WERI-Rb-1 (cell line): ENCODE measurements at regions not wholly inside any gene's neighbourhood (a gene's known extent, or its start where the extent isn't known, plus 50 kb on each side); places are given as distances from the start of the nearest gene placed in this dataset.

Experiments used
- DNase-seq: peaks from one replicate; pipeline ENCODE4 v3.0.0-alpha.2; 2020
- H3K27ac ChIP-seq: fragments of 250-450 bp; sonication (Bioruptor Pico); 2 replicates; pipeline ENCODE4 v1.5.1; 2020; ENCODE audit warnings: mild to moderate bottlenecking, moderate library complexity
- H3K27me3 ChIP-seq: fragments of 250-450 bp; sonication (Bioruptor Pico); 2 replicates; pipeline ENCODE4 v1.5.1; 2021; ENCODE audit warnings: mild to moderate bottlenecking, low read depth, moderate library complexity; ENCODE audit not compliant: insufficient read depth, severe bottlenecking
- H3K36me3 ChIP-seq: fragments of 250-450 bp; sonication (Bioruptor Pico); 2 replicates; pipeline ENCODE4 v1.5.1; 2020; ENCODE audit warnings: mild to moderate bottlenecking, moderate library complexity
- H3K4me3 ChIP-seq: 2 replicates; pipeline ENCODE4 v1.5.1; 2011; ENCODE audit warnings: low read depth, mild to moderate bottlenecking, control low read depth, low read length
- H3K9me3 ChIP-seq: fragments of 250-450 bp; sonication (Bioruptor Pico); 2 replicates; pipeline ENCODE4 v1.5.1; 2021; ENCODE audit warnings: mild to moderate bottlenecking, moderate library complexity; ENCODE audit not compliant: severe bottlenecking
- CTCF ChIP-seq: IDR thresholded peaks from 2 replicates; pipeline ENCODE4 v1.5.1; 2011; ENCODE audit warnings: low read depth, mild to moderate bottlenecking, control low read depth, inconsistent platforms, low read length

DNA sequence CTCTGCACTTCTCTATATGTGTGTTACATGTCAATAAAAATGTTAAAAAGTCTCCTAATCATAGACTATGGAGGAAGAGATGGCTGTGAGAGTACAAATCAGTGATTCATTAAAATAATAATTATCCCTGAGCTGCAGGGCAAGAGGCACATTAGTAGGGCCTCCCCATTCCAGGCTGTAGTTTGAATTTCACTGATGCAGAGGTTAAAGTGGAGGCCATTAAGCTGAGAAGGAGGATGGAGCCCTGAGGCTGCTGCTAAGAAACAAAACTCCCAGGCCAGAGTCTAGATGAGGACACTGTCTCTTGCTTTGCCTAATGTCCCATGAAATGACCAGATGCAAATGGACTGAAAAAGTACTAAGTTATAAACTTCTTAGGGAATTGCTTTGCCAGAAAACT lies 89.1 kb upstream of the WDR26 start:
- Histone ChIP-seq H3K4me3 (no peak overlapping the region), H3K9me3 (no peaks in the 10 kb centered on the region), H3K36me3 (no peaks in the 10 kb centered on the region), H3K27me3 (no peaks in the 10 kb centered on the region), H3K27ac (no peak overlapping the region)
- no peak for TF ChIP-seq CTCF
- DNase-seq = no peak

- no peak overlapping the region for H3K4me3 ChIP-seq
- no peaks in the 10 kb centered on the region for H3K27me3 ChIP-seq
- no peak for TF ChIP-seq CTCF
- H3K27ac ChIP-seq = no peak overlapping the region
- no peaks in the 10 kb centered on the region for H3K9me3 ChIP-seq
- DNase-seq = no peak
- no peaks in the 10 kb centered on the region for H3K36me3 ChIP-seq
Observed at GRCh38 chr1:224524679-224525078, 90.1 kb upstream of the WDR26 start.

DNA sequence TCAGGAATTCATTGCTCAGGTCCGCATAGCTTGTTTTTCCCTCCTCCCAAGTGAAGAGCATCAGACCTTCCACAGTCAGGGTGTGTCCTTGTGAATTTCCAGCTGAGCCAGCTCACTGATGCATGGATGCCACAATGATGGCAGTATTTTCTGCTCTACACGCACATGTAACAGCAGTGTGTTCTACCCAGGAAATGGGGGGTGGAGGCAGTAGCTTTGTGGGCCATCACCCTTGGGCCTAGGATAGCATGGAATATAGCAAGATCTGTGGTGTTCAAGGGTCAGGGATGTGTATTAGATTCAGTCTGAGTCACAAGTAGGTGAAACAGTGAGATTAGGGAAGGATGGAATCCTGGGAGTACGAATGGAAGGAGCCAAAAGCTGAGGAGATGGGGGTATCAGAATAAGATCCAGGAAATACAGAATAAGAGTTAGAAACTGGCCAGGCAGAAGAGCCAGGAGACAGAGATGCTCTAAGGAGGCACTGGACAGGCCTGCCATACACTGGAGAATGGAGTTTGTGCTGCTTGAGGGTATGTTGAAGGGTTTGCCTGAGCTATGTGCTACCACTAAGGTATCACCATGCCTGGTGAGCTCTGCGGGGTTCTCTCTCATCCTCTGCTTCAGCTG lies 90.6 kb upstream of the CNIH3 start:
- no peak for DNase-seq
- no peak overlapping the region for H3K4me3 ChIP-seq
- H3K27ac ChIP-seq = no peak overlapping the region
- H3K36me3 ChIP-seq = no peaks in the 10 kb centered on the region
- H3K9me3 ChIP-seq = no peaks in the 10 kb centered on the region
- H3K27me3 ChIP-seq = no peaks in the 10 kb centered on the region
- TF ChIP-seq CTCF = no peak

DNA sequence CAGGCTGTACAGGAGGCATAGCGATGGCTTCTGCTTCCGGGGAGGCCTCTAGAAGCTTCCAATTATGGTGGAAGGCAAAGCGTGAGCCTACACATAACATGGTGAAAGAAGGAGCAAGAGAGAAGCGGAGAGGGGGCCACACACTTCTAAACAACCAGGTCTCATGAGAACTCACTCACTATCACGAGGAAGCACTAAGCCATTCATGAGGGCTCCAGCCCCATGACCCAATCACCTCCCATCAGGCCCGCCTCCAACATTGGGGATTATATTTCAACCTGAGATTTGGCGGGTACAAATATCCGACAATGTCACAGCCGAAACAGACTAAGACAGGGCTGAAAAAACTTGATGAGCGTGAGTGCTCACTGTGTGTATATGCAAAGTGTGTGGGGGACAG lies 89.3 kb upstream of the CNIH3 start:
- Histone ChIP-seq H3K36me3 (no peaks in the 10 kb centered on the region), H3K27ac (no peak overlapping the region), H3K4me3 (no peak overlapping the region), H3K9me3 (no peaks in the 10 kb centered on the region), H3K27me3 (no peaks in the 10 kb centered on the region)
- peak; percentile 9 for DNase-seq
- no peak for TF ChIP-seq CTCF

- Histone ChIP-seq H3K27ac (no peak overlapping the region), H3K4me3 (no peak overlapping the region), H3K9me3 (no peaks in the 10 kb centered on the region), H3K27me3 (no peaks in the 10 kb centered on the region), H3K36me3 (no peaks in the 10 kb centered on the region)
- TF ChIP-seq CTCF = no peak
- DNase-seq = no peak
Observed at GRCh38 chr1:224528900-224529299, 87.2 kb upstream of the CNIH3 start.

DNA sequence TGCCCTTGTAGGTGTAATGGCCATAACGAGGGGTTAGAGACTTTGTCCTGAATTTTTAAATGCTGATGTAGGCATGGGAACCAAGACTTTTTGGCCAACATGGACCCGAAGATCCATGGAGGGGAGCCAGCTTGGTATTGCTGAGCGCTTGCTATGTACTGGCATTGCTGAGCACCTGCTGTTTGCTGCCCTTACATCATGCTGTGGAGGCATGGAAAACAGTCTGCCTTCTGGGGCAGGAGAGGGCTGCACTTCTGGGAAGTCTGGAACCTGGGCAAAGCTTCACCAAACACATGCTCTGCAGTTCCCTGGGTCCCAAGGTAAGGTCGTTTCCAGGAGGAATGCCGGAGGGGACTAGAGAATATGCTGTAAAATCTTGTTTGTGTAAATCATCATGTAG lies 86.3 kb upstream of the CNIH3 start:
- no peaks in the 10 kb centered on the region for H3K27me3 ChIP-seq
- TF ChIP-seq CTCF = no peak
- H3K4me3 ChIP-seq = no peak overlapping the region
- no peak for DNase-seq
- H3K36me3 ChIP-seq = no peaks in the 10 kb centered on the region
- H3K27ac ChIP-seq = no peak overlapping the region
- H3K9me3 ChIP-seq = no peaks in the 10 kb centered on the region
